Activated naive CD4-positive, alpha-beta T cell treated with anti-CD3 and anti-CD28 coated beads, Interleukin-2, amount 10 ng/mL, durations not matched to agents 7 days and 5 days (primary cell): ENCODE measurements at regions not wholly inside any gene's neighbourhood (a gene's known extent, or its start where the extent isn't known, plus 50 kb on each side); places are given as distances from the start of the nearest gene placed in this dataset.

ENCODE experiments used
- CTCF ChIA-PET: fragments of 350-600 bp; sonication (Branson Sonifier 250); formaldehyde crosslinking; loops from one replicate; lab custom pipeline; 2021; ENCODE audit warnings: antibody characterized with exemption; lab: Charles Lee
- DNase-seq: peaks from one replicate; pipeline ENCODE4 v3.0.0-alpha.2; 2020
- H3K27ac Mint-ChIP-seq: one replicate; pipeline ENCODE4 v1.8.0; 2021; ENCODE audit warnings: mild to moderate bottlenecking, moderate library complexity, mixed read lengths
- H3K27me3 Mint-ChIP-seq: one replicate; pipeline ENCODE4 v1.8.0; 2021; ENCODE audit warnings: mild to moderate bottlenecking, mixed read lengths
- H3K36me3 Mint-ChIP-seq: one replicate; pipeline ENCODE4 v1.8.0; 2021; ENCODE audit warnings: mixed read lengths
- H3K4me1 Mint-ChIP-seq: one replicate; pipeline ENCODE4 v1.8.0; 2021; ENCODE audit warnings: mixed read lengths
- H3K4me3 Mint-ChIP-seq: one replicate; pipeline ENCODE4 v1.8.0; 2021; ENCODE audit warnings: mild to moderate bottlenecking, moderate library complexity, mixed read lengths
- H3K9me3 Mint-ChIP-seq: one replicate; pipeline ENCODE4 v1.8.0; 2021; ENCODE audit warnings: mixed read lengths

GRCh38 chr13:21831654-21832324, 160.9 kb downstream of the FGF9 start:
- Mint-ChIP-seq H3K9me3 (no peaks in the 10 kb centered on the region), H3K4me1 (no peaks in the 10 kb centered on the region), H3K27me3 (no peaks in the 10 kb centered on the region), H3K36me3 (no peaks in the 10 kb centered on the region), H3K27ac (no peak overlapping the region), H3K4me3 (no peak overlapping the region)
- DNase-seq = no peak
- CTCF ChIA-PET = no interaction called here

DNA sequence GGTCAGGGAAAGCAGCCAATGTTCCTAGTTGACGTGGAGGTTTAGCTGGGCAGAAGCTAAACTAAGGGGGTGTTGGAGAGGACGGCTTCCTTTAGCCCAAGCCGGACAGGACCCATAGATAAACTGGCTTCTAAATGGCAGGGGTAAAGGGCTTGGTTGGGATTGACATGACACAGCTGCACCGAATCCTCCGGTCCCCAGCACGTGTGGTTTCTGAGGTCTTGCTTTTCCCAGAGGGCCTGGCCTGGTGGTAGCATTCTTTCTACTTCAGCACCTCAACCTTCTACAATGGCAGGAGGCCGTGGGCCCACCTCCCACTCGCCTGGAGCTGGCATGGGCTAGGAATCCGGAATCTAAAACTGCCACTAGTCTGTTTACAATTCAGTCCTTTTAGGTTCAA, 163.0 kb downstream of the FGF9 start:
- Mint-ChIP-seq H3K4me1 (peaks cover 2% of the 10 kb centered on the region), H3K9me3 (no peaks in the 10 kb centered on the region), H3K4me3 (no peak overlapping the region), H3K27ac (no peak overlapping the region), H3K36me3 (no peaks in the 10 kb centered on the region), H3K27me3 (no peaks in the 10 kb centered on the region)
- CTCF ChIA-PET = no interaction called here
- no peak for DNase-seq

GRCh38 chr13:21834521-21834920, 163.6 kb downstream of the FGF9 start:
- H3K9me3 Mint-ChIP-seq = no peaks in the 10 kb centered on the region
- DNase-seq = no peak
- no peaks in the 10 kb centered on the region for H3K27me3 Mint-ChIP-seq
- peaks cover 2% of the 10 kb centered on the region for H3K4me1 Mint-ChIP-seq
- no peak overlapping the region for H3K4me3 Mint-ChIP-seq
- CTCF ChIA-PET = no interaction called here
- no peaks in the 10 kb centered on the region for H3K36me3 Mint-ChIP-seq
- no peak overlapping the region for H3K27ac Mint-ChIP-seq

DNA sequence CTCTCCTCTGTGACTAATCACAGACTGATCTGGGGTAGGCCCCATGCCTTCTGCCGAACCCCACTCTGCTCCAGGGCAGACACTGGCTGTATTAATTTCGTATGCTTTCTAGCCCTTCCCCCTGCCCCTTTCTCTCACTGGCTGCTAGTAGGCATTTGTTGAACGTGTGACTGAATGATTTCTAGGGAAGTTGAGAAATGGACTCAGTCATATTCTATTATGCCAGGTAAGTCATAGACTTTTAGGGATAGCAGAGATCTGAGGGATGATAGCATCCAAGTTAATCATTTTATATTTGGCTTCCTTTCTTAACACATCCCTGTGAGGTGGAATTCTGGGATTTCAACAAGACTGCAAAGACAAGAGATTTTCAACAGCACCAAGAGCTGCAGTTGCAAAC, 166.4 kb downstream of the FGF9 start:
- Mint-ChIP-seq H3K27me3 (no peaks in the 10 kb centered on the region), H3K4me1 (peaks cover 2% of the 10 kb centered on the region), H3K27ac (no peak overlapping the region), H3K36me3 (no peaks in the 10 kb centered on the region), H3K4me3 (no peak overlapping the region), H3K9me3 (no peaks in the 10 kb centered on the region)
- CTCF ChIA-PET = no interaction called here
- no peak for DNase-seq

DNA sequence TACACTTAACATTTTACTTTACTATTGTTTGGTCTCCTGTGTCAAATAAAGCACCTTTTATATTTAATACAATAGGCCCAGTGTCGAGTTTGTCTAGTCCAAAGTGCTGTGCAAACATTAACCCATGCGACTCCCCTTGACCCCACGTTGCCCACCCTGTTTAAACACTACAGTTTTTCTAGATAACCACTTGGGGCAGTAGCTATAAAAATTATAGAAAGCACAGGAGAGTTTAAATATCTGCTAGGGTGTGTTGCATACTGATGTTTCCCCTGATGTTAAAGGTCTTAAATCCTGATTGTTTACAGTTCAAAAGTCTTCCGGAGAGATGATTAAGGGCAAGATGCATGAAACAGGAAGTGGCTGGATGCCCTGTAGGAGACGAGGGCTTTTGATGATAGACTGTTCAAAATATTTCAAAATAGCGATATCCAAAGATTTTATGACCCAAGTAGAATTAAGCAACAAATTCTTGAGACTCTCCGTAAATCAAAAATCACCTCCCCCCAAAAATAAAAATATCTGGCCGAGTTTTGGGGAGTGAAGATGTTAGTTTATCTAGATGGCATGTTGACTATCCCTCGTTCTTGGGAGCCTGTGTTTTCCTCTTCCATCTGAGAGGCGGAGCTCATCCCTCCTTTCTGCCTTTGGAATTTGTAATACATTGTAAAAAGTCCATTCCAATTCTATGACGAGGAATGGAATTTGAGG, 167.1 kb downstream of the FGF9 start:
- H3K27me3 Mint-ChIP-seq = no peaks in the 10 kb centered on the region
- CTCF ChIA-PET = no interaction called here
- DNase-seq = no peak
- peaks cover 2% of the 10 kb centered on the region for H3K4me1 Mint-ChIP-seq
- no peaks in the 10 kb centered on the region for H3K9me3 Mint-ChIP-seq
- H3K4me3 Mint-ChIP-seq = no peak overlapping the region
- H3K36me3 Mint-ChIP-seq = no peaks in the 10 kb centered on the region
- H3K27ac Mint-ChIP-seq = no peak overlapping the region

GRCh38 chr13:21846605-21847004, 175.7 kb downstream of the FGF9 start:
- no peaks in the 10 kb centered on the region for H3K27me3 Mint-ChIP-seq
- H3K36me3 Mint-ChIP-seq = no peaks in the 10 kb centered on the region
- H3K4me3 Mint-ChIP-seq = no peak overlapping the region
- H3K4me1 Mint-ChIP-seq = no peaks in the 10 kb centered on the region
- H3K27ac Mint-ChIP-seq = no peak overlapping the region
- no peak for DNase-seq
- CTCF ChIA-PET = no interaction called here
- no peaks in the 10 kb centered on the region for H3K9me3 Mint-ChIP-seq

DNA sequence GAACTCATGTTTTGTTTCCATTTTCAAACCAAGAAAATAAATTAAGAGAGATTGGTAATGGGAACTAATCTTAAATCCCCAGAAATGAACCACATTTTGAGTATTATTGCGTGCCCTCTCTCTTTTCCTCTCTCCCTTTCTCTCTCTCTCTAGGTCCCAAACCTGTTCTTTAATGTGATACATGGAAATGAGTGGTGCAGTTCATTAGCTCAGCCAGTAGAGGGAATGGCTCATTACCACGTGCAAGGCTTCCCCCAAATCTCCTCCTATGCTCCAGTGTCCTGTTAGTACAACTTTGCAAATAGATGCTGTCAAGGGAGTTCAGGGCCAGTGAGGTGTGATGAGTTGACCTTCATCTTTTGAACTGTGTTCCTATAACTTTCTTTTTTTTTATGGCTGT, 178.4 kb downstream of the FGF9 start:
- no peak overlapping the region for H3K27ac Mint-ChIP-seq
- CTCF ChIA-PET = interaction anchor here (0.7 to 1.1 kb wide), 2 partner anchors 28 to 427 kb away, joined by 3 to 5 read pairs; no protein-coding TSS in a partner anchor

DNA sequence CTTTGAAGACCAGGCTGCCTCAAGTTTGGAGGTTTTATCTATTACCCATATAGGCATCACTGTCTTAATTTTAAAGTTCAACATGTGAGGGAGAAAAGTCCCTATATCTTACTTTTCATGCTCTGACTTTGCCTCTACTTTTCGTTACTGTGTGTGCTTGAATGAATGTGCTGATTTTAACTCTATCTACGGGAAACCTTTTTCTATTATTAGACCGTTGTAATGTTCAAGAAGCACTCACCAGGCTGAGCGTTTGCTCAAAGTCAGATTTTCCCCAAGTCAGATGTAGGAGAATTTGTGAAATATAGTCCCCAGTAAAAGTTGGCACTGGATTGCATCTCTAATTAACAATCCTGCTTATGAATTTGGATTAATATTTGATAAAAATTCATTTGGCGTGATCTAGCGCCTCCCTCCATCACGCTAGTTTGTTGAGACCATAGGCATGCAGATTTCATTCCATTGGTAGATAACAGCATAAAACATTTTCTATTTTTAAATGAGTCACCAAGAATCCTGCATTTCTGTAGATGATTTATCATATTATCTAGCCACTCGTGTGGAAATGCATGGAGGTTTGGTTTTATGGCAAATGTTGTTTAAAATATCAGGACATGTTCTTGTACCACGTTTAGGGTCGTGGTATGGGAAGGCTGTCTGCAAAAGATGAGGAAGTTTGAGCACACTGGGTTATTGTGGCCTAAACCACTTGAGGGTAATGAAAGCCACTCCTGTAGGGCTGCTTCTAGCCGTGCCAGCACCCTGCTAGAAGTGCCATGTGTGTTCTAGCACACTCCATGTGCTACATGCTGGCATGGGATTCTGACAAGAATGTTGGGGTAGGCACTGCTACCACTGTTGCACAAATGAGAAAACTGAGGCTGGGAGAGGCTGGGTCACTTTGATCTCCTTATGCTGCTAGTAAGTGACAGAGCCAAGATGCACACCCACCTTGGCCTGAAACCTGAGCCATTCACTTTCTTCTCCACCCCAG, 179.4 kb downstream of the FGF9 start:
- no peak overlapping the region for H3K27ac Mint-ChIP-seq
- no peaks in the 10 kb centered on the region for H3K9me3 Mint-ChIP-seq
- no peaks in the 10 kb centered on the region for H3K36me3 Mint-ChIP-seq
- H3K4me3 Mint-ChIP-seq = no peak overlapping the region
- no peaks in the 10 kb centered on the region for H3K27me3 Mint-ChIP-seq
- no peaks in the 10 kb centered on the region for H3K4me1 Mint-ChIP-seq
- CTCF ChIA-PET = interaction anchor here (1.1 kb wide), 1 partner anchor 426 kb away, joined by 5 read pairs; no protein-coding TSS in a partner anchor
- DNase-seq = no peak

More for the DNA sequence above, 178.4 kb downstream of the FGF9 start:
- Mint-ChIP-seq H3K9me3 (no peaks in the 10 kb centered on the region), H3K36me3 (no peaks in the 10 kb centered on the region), H3K4me1 (no peaks in the 10 kb centered on the region), H3K27me3 (no peaks in the 10 kb centered on the region), H3K4me3 (no peak overlapping the region)
- DNase-seq = no peak

- no peaks in the 10 kb centered on the region for H3K27me3 Mint-ChIP-seq
These were observed 181.2 kb downstream of the FGF9 start for GRCh38 chr13:21852043-21852442.

GRCh38 chr13:21853779-21854178, 182.9 kb downstream of the FGF9 start:
- H3K27ac Mint-ChIP-seq = no peak overlapping the region
- no peaks in the 10 kb centered on the region for H3K4me1 Mint-ChIP-seq
- CTCF ChIA-PET = no interaction called here
- H3K36me3 Mint-ChIP-seq = no peaks in the 10 kb centered on the region
- no peaks in the 10 kb centered on the region for H3K27me3 Mint-ChIP-seq
- no peak for DNase-seq
- no peak overlapping the region for H3K4me3 Mint-ChIP-seq
- no peaks in the 10 kb centered on the region for H3K9me3 Mint-ChIP-seq

More at GRCh38 chr13:21852043-21852442, 181.2 kb downstream of the FGF9 start:
- CTCF ChIA-PET = no interaction called here
- H3K4me3 Mint-ChIP-seq = no peak overlapping the region
- no peak overlapping the region for H3K27ac Mint-ChIP-seq
- H3K36me3 Mint-ChIP-seq = no peaks in the 10 kb centered on the region
- H3K9me3 Mint-ChIP-seq = no peaks in the 10 kb centered on the region
- no peaks in the 10 kb centered on the region for H3K4me1 Mint-ChIP-seq
- DNase-seq = no peak

GRCh38 chr13:21868823-21869222, 197.9 kb downstream of the FGF9 start:
- no peaks in the 10 kb centered on the region for H3K36me3 Mint-ChIP-seq
- peaks cover 3% of the 10 kb centered on the region for H3K27me3 Mint-ChIP-seq
- DNase-seq = no peak
- CTCF ChIA-PET = no interaction called here
- no peaks in the 10 kb centered on the region for H3K4me1 Mint-ChIP-seq
- no peaks in the 10 kb centered on the region for H3K9me3 Mint-ChIP-seq
- no peak overlapping the region for H3K27ac Mint-ChIP-seq
- H3K4me3 Mint-ChIP-seq = no peak overlapping the region

DNA sequence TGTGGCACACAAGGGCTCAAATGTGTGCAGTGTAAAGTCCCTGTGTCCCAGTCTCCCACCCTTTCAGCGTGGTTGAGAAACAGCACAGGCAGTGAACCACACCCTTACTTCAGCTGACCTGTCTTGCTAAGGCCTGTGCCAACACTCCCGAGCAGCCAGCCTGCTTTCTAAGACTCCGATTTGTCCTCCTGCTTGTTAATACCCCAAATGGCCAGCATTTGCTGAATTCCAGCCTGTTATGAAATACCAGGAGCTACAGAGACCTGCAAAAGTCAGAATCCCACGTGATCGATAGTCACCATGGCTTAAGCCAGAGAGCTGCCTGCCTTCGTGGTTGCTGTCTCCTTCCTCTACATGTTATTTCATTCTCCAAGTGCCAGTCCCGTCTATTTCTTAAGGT, 200.5 kb downstream of the FGF9 start:
- Mint-ChIP-seq H3K36me3 (no peaks in the 10 kb centered on the region), H3K4me3 (no peak overlapping the region), H3K27me3 (peaks cover 3% of the 10 kb centered on the region), H3K4me1 (no peaks in the 10 kb centered on the region), H3K9me3 (no peaks in the 10 kb centered on the region), H3K27ac (no peak overlapping the region)
- DNase-seq = no peak
- CTCF ChIA-PET = interaction anchor here (0.8 kb wide), 1 partner anchor 14 kb away, joined by 3 read pairs; no protein-coding TSS in a partner anchor

GRCh38 chr13:21871919-21872318, 201.0 kb downstream of the FGF9 start:
- Mint-ChIP-seq H3K36me3 (no peaks in the 10 kb centered on the region), H3K9me3 (no peaks in the 10 kb centered on the region), H3K27me3 (peaks cover 3% of the 10 kb centered on the region), H3K27ac (no peak overlapping the region), H3K4me3 (no peak overlapping the region), H3K4me1 (no peaks in the 10 kb centered on the region)
- DNase-seq = no peak
- CTCF ChIA-PET = interaction anchor here (0.8 kb wide), 1 partner anchor 14 kb away, joined by 3 read pairs; no protein-coding TSS in a partner anchor

DNA sequence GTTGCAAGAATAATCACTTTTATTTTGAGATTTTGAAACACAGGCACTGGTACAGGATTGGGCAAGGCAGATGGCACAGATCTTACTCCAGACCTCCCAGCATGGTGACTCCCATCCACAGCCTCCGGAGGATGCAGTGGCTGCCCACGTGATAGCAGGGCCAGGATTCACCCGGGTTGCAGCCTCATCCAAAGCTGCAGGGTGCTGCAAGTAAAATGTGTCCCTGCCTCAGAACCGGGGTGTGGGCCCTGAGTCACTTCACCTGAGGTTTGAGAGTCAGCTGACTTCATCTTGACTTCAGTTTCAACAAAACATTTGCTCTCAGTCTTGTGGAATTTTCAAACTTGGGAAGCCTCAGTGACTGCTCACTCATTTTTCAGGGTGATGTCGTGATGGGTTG, 201.9 kb downstream of the FGF9 start:
- Mint-ChIP-seq H3K27me3 (peaks cover 3% of the 10 kb centered on the region), H3K36me3 (no peaks in the 10 kb centered on the region)
- CTCF ChIA-PET = no interaction called here

More for the DNA sequence above, 201.9 kb downstream of the FGF9 start:
- DNase-seq = no peak
- Mint-ChIP-seq H3K9me3 (no peaks in the 10 kb centered on the region), H3K4me3 (no peak overlapping the region), H3K4me1 (no peaks in the 10 kb centered on the region), H3K27ac (no peak overlapping the region)
